ENCODE measurements at regions not wholly inside any gene's neighbourhood (a gene's known extent, or its start where the extent isn't known, plus 50 kb on each side); places are given as distances from the start of the nearest gene placed in this dataset.

DNA sequence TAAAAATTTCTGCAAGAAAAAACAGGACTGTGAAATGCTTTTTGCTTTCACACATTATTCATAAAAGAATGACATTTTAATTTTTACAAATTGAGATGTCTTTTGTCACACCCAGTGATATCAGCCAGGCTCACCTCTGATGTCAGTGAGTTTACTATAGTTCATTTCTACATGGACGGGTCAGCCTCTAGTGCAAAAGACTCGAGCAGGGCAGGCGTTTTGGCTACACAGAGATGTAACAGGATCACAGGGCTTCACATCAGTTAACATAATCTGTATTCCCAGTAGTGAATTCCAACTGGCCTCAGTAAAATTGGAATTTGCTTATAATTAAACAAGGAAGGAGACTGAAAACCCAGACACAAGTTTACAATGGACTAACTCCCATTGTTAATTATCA, 275.6 kb upstream of the ZSWIM2 start:
- Mint-ChIP-seq H3K4me1 (no peaks in the 10 kb centered on the region), H3K4me3 (no peak overlapping the region), H3K9me3 (no peaks in the 10 kb centered on the region), H3K27ac (no peak overlapping the region), H3K27me3 (no peaks in the 10 kb centered on the region), H3K36me3 (ENCODE audit: low read depth) (no peaks in the 10 kb centered on the region)
- ATAC-seq (ENCODE audit: low read depth) = no peak
- ChIA-PET CTCF (no interaction called here), POLR2A (no interaction called here)
- TF ChIP-seq CTCF (IDR thresholded peaks at IDR 0.05) = no peak
- intact Hi-C loops (cut with micrococcal nuclease) = no loop called here
- DNase-seq = no peak

GRCh38 chr2:187118331-187119099, 269.5 kb upstream of the ZSWIM2 start:
- H3K4me3 Mint-ChIP-seq = no peak overlapping the region
- POLR2A ChIA-PET = no interaction called here
- no peak overlapping the region for H3K27ac Mint-ChIP-seq
- H3K27me3 Mint-ChIP-seq = no peaks in the 10 kb centered on the region
- no peak for TF ChIP-seq CTCF (IDR thresholded peaks at IDR 0.05)
- intact Hi-C loops (cut with micrococcal nuclease) = no loop called here
- H3K9me3 Mint-ChIP-seq = no peaks in the 10 kb centered on the region
- DNase-seq (no peak), ATAC-seq (ENCODE audit: low read depth) (no peak)
- no peaks in the 10 kb centered on the region for H3K36me3 Mint-ChIP-seq (ENCODE audit: low read depth)
- CTCF ChIA-PET = no interaction called here
- H3K4me1 Mint-ChIP-seq = no peaks in the 10 kb centered on the region

- no peak overlapping the region for H3K4me3 Mint-ChIP-seq
- no peak for TF ChIP-seq CTCF (IDR thresholded peaks at IDR 0.05)
- ChIA-PET CTCF (no interaction called here), POLR2A (no interaction called here)
- no peaks in the 10 kb centered on the region for H3K36me3 Mint-ChIP-seq (ENCODE audit: low read depth)
- H3K4me1 Mint-ChIP-seq = no peaks in the 10 kb centered on the region
- no peaks in the 10 kb centered on the region for H3K9me3 Mint-ChIP-seq
- DNase-seq (no peak), ATAC-seq (ENCODE audit: low read depth) (no peak)
- no peak overlapping the region for H3K27ac Mint-ChIP-seq
- H3K27me3 Mint-ChIP-seq = no peaks in the 10 kb centered on the region
- intact Hi-C loops (cut with micrococcal nuclease) = no loop called here
Observed at GRCh38 chr2:187117483-187117882, 268.5 kb upstream of the ZSWIM2 start.

GRCh38 chr2:187115627-187116026, 266.7 kb upstream of the ZSWIM2 start:
- TF ChIP-seq CTCF (IDR thresholded peaks at IDR 0.05) = no peak
- Mint-ChIP-seq H3K27ac (no peak overlapping the region), H3K9me3 (no peaks in the 10 kb centered on the region), H3K4me1 (no peaks in the 10 kb centered on the region), H3K36me3 (ENCODE audit: low read depth) (no peaks in the 10 kb centered on the region), H3K27me3 (no peaks in the 10 kb centered on the region), H3K4me3 (no peak overlapping the region)
- no peak for DNase-seq
- ATAC-seq (ENCODE audit: low read depth) = no peak
- ChIA-PET CTCF (no interaction called here), POLR2A (interaction anchor here (0.6 kb wide), 1 partner anchor 59 kb away, joined by 5 read pairs; no protein-coding TSS in a partner anchor)
- intact Hi-C loops (cut with micrococcal nuclease) = no loop called here

DNA sequence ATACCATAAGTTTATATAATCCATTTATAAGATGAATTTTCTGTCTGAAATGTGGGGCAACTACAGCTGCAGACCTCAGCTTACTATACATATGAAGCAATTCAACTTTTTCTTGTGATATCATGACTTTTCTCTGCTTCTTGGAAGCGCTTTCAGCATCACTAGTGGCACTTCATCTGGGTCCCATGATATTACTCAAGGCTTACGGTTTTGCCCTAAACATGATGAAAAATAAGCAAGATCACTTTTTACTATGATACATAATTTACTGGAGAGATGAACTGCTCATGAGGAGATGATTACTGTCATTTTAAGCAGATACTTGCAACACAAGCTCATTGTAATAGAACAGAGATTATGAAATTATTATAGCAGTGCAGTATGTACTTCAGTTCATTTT, 258.0 kb upstream of the ZSWIM2 start:
- no peak for TF ChIP-seq CTCF (IDR thresholded peaks at IDR 0.05)
- Mint-ChIP-seq H3K4me1 (no peaks in the 10 kb centered on the region), H3K27me3 (no peaks in the 10 kb centered on the region), H3K4me3 (no peak overlapping the region), H3K9me3 (no peaks in the 10 kb centered on the region), H3K36me3 (ENCODE audit: low read depth) (no peaks in the 10 kb centered on the region), H3K27ac (no peak overlapping the region)
- no peak for DNase-seq
- ATAC-seq (ENCODE audit: low read depth) = no peak
- intact Hi-C loops (cut with micrococcal nuclease) = no loop called here
- ChIA-PET POLR2A (no interaction called here), CTCF (no interaction called here)
